ENCODE measurements at regions not wholly inside any gene's neighbourhood (a gene's known extent, or its start where the extent isn't known, plus 50 kb on each side); places are given as distances from the start of the nearest gene placed in this dataset.

DNA sequence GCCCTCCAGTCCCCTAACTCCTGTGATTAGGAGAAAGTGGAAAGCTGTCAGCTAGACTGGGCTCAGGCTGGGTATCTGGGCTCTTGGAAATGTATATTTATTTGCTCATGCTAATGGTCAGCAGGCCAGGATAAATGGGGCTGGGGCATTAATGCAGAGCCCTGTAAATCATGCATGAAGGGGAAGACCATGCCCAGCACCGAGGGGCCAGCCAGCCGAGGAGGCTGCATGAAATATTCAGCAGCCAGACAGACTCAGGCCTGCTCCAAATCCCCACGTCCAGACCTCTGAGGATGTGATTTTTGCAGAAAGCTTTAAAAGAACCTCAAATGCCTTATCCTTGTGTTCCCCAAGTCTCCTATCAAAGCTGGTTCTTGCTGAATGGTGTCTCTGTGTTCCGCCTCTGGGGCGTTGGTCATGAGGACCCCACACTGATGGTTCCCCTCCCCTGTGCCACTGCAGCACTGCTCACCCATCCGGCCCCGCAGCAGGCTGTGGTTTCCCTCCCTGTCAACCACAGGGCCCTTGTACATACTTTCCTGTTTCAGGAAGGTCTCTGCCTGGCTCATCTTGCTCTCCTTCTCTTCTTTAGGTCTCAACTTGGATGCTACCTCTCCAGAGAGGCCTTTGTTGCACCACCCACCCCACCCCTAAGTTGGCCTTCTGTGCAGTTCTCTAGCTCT, 358.4 kb downstream of the CDH26 start:
- no peak overlapping the region for H3K18ac ChIP-seq (ENCODE audit: extremely low read depth, low read length)
- H3K23me2 ChIP-seq (ENCODE audit: low read depth, low read length), result peaks cover 7% of the 10 kb centered on the region; the same call in 1 of the 2 replicates
- FAIRE-seq, result no peak
- no peak overlapping the region for H4K5ac ChIP-seq (ENCODE audit: insufficient read length, low read depth, low read length)
- POLR2A ChIA-PET (ENCODE audit: partially characterized antibody), result no interaction called here
- H2AK5ac ChIP-seq (ENCODE audit: low read depth, low read length), result no peak overlapping the region
- peaks cover 12 to 40% of the 10 kb centered on the region in 2 experiments; a peak in 3 of 4 replicates for H3K9me3 ChIP-seq (ENCODE audit: insufficient read depth in 2 of 2, low read depth in 1 of 2, low read length in 1 of 2)
- H3K79me2 ChIP-seq (ENCODE audit: control insufficient read depth in 1 of 2, insufficient read depth in 2 of 2, low read length in 2 of 2), result no peaks in the 10 kb centered on the region
- peaks cover 0 to 3% (median 0%) of the 10 kb centered on the region in 4 experiments; a peak in 1 of 7 replicates for H3K27me3 ChIP-seq (replicated peaks in 1 of 4; ENCODE audit: control insufficient read depth in 3 of 4, extremely low read depth in 1 of 4, insufficient read depth in 3 of 4, low read length in 3 of 4)
- no peak overlapping the region for H2BK5ac ChIP-seq (ENCODE audit: low read depth, low read length)
- H3K79me1 ChIP-seq (ENCODE audit: low read depth, low read length), result no peaks in the 10 kb centered on the region
- no peak overlapping the region for H3K4me3 ChIP-seq (ENCODE audit: extremely low read depth in 1 of 4, insufficient read depth in 2 of 4, low read depth in 3 of 4, low read length in 4 of 4)
- H3K9ac ChIP-seq (replicated peaks in 1 of 4; ENCODE audit: extremely low read depth in 1 of 4, low read depth in 3 of 4, low read length in 3 of 4), result no peak overlapping the region
- H3K4ac ChIP-seq (replicated peaks; ENCODE audit: insufficient read length, low read depth, low read length), result no peak overlapping the region
- H3K4me1 ChIP-seq (replicated peaks in 1 of 4; ENCODE audit: control insufficient read depth in 3 of 4, insufficient read depth in 4 of 4, low read length in 3 of 4), result no peaks in the 10 kb centered on the region
- no peak overlapping the region for H2BK12ac ChIP-seq (ENCODE audit: low read depth, low read length)
- H3K14ac ChIP-seq (ENCODE audit: insufficient read length), result no peak overlapping the region
- no peak overlapping the region for H3K56ac ChIP-seq (replicated peaks; ENCODE audit: insufficient read length, low read depth, low read length)
- H3K27ac ChIP-seq (ENCODE audit: low read depth, low read length), result no peak overlapping the region
- CTCF ChIA-PET (ENCODE audit: partially characterized antibody), result no interaction called here
- no peak overlapping the region for H2BK15ac ChIP-seq (ENCODE audit: low read length)
- WGBS, 2 experiments (ENCODE audit: extremely low coverage in 1 of 2, insufficient coverage in 1 of 2, insufficient read length in 1 of 2, insufficient replicate concordance in 2 of 2, low coverage in 1 of 2, low lambda C conversion rate in 2 of 2, missing lambda C conversion rate in 1 of 2), result 86% methylated on average over 7 of the region's 7 CpGs; no CpG with 5 or more reads in 1 of the 2 experiments
- H4K8ac ChIP-seq (ENCODE audit: extremely low read depth, insufficient read depth, low read length), result no peak overlapping the region
- H2AFZ ChIP-seq (ENCODE audit: low read length), result no peak overlapping the region
- H2BK20ac ChIP-seq (ENCODE audit: low read length), result no peak overlapping the region
- DNase-seq (ENCODE audit: low read depth in 1 of 2, low spot score in 2 of 2), result no peak
- H4K91ac ChIP-seq (replicated peaks; ENCODE audit: insufficient read length, low read length), result no peak overlapping the region
- H3K23ac ChIP-seq (ENCODE audit: insufficient read length), result no peak overlapping the region
- H2BK120ac ChIP-seq (replicated peaks; ENCODE audit: low read depth, low read length), result no peak overlapping the region
- H4K20me1 ChIP-seq (replicated peaks in 1 of 2; ENCODE audit: control insufficient read depth in 1 of 2, insufficient read depth in 2 of 2, low read length in 2 of 2), result no peaks in the 10 kb centered on the region
- H3K36me3 ChIP-seq (ENCODE audit: control insufficient read depth in 2 of 4, insufficient read depth in 4 of 4, low read length in 3 of 4), result no peaks in the 10 kb centered on the region
- H3K4me2 ChIP-seq (ENCODE audit: insufficient read depth in 1 of 2, low read depth in 2 of 2, low read length in 2 of 2), result no peak overlapping the region
- TF ChIP-seq TAF7 (optimal IDR thresholded peaks at IDR 0.05; ENCODE audit: borderline replicate concordance, low read depth, low read length), result no peak
- TF ChIP-seq, protein P1, sequence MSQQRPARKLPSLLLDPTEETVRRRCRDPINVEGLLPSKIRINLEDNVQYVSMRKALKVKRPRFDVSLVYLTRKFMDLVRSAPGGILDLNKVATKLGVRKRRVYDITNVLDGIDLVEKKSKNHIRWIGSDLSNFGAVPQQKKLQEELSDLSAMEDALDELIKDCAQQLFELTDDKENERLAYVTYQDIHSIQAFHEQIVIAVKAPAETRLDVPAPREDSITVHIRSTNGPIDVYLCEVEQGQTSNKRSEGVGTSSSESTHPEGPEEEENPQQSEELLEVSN (IDR thresholded peaks at IDR 0.05), result no peak
- TF ChIP-seq SIX5 (IDR thresholded peaks at IDR 0.05; ENCODE audit: low read depth, low read length), result no peak
- TF ChIP-seq MAFK (IDR thresholded peaks at IDR 0.05; ENCODE audit: low read depth, low read length), result no peak
- TF ChIP-seq EZH2 (IDR thresholded peaks at IDR 0.05; ENCODE audit: low read depth, low read length, severe bottlenecking), result no peak
- TF ChIP-seq CHD1 (IDR thresholded peaks at IDR 0.05; ENCODE audit: low read depth, low read length), result no peak
- TF ChIP-seq, protein P2, sequence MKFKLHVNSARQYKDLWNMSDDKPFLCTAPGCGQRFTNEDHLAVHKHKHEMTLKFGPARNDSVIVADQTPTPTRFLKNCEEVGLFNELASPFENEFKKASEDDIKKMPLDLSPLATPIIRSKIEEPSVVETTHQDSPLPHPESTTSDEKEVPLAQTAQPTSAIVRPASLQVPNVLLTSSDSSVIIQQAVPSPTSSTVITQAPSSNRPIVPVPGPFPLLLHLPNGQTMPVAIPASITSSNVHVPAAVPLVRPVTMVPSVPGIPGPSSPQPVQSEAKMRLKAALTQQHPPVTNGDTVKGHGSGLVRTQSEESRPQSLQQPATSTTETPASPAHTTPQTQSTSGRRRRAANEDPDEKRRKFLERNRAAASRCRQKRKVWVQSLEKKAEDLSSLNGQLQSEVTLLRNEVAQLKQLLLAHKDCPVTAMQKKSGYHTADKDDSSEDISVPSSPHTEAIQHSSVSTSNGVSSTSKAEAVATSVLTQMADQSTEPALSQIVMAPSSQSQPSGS (IDR thresholded peaks at IDR 0.05; ENCODE audit: low read length), result no peak
- TF ChIP-seq RNF2 (IDR thresholded peaks at IDR 0.05; ENCODE audit: borderline replicate concordance, low read depth, low read length, missing control alignments, poor library complexity, severe bottlenecking), result no peak
- TF ChIP-seq RBBP5 (IDR thresholded peaks at IDR 0.05; ENCODE audit: borderline replicate concordance, low read depth, low read length), result no peak
- no peak for TF ChIP-seq KDM1A (IDR thresholded peaks at IDR 0.05; ENCODE audit: borderline replicate concordance, low read length)

Measured in H1 (cell line).